Stomach smooth muscle (tissue), 2 donors: ENCODE measurements at regions not wholly inside any gene's neighbourhood (a gene's known extent, or its start where the extent isn't known, plus 50 kb on each side); places are given as distances from the start of the nearest gene placed in this dataset.
"Not testable (repeated sequence)": the region's sequence is repeated elsewhere in the genome, so short reads cannot be mapped to it uniquely, and the experiment has no call there.

Source experiments
- H3K27ac ChIP-seq: one replicate; pipeline ENCODE4 v1.7.0; 2013; ENCODE audit warnings: mild to moderate bottlenecking, low read length, inconsistent platforms
- H3K27me3 ChIP-seq, 2 donors: one replicate each; pipeline ENCODE4 v1.7.0; 2013; ENCODE audit warnings: low read length in 2 of 2; ENCODE audit not compliant: insufficient read depth in 2 of 2, control insufficient read depth in 1 of 2
- H3K36me3 ChIP-seq, 2 donors: one replicate each; pipeline ENCODE4 v1.7.0; 2013; ENCODE audit warnings: low read length in 2 of 2; ENCODE audit not compliant: control insufficient read depth in 2 of 2, insufficient read depth in 2 of 2
- H3K4me1 ChIP-seq: one replicate; pipeline ENCODE4 v1.7.0; 2013; ENCODE audit warnings: low read length; ENCODE audit not compliant: control insufficient read depth, insufficient read depth
- H3K4me3 ChIP-seq, 2 donors: one replicate each; pipeline ENCODE4 v1.7.0; 2013; ENCODE audit warnings: low read length in 2 of 2
- H3K9ac ChIP-seq, 2 donors: one replicate each; pipeline ENCODE4 v1.7.0; 2013; ENCODE audit warnings: low read length in 2 of 2, mild to moderate bottlenecking in 1 of 2
- H3K9me3 ChIP-seq, 2 donors: one replicate each; pipeline ENCODE4 v1.7.0; 2013; ENCODE audit warnings: low read length in 2 of 2; ENCODE audit not compliant: control insufficient read depth in 2 of 2
- donor health status: healthy.
- donor health status: Pancreatic carcinoma.

- H3K27ac ChIP-seq: no peak overlapping the region
- no peaks in the 10 kb centered on the region for H3K9me3 ChIP-seq
- no peaks in the 10 kb centered on the region for H3K27me3 ChIP-seq
- H3K36me3 ChIP-seq: no peaks in the 10 kb centered on the region
- no peaks in the 10 kb centered on the region for H3K4me1 ChIP-seq
- H3K9ac ChIP-seq: no peak overlapping the region
- H3K4me3 ChIP-seq: no peak overlapping the region
Measured at GRCh38 chr15:58312031-58312430, 119.8 kb upstream of the LIPC start.

GRCh38 chr15:58313304-58313703, 118.5 kb upstream of the LIPC start:
- H3K4me1 ChIP-seq: no peaks in the 10 kb centered on the region
- no peak overlapping the region for H3K4me3 ChIP-seq
- H3K27me3 ChIP-seq: no peaks in the 10 kb centered on the region
- no peak overlapping the region for H3K27ac ChIP-seq
- H3K9me3 ChIP-seq: no peaks in the 10 kb centered on the region
- no peak overlapping the region for H3K9ac ChIP-seq
- no peaks in the 10 kb centered on the region for H3K36me3 ChIP-seq

GRCh38 chr15:58313810-58314592, 117.8 kb upstream of the LIPC start:
- Histone ChIP-seq H3K27me3 (no peaks in the 10 kb centered on the region), H3K4me1 (no peaks in the 10 kb centered on the region), H3K9me3 (no peaks in the 10 kb centered on the region), H3K4me3 (no peak overlapping the region), H3K36me3 (no peaks in the 10 kb centered on the region), H3K27ac (no peak overlapping the region), H3K9ac (no peak overlapping the region)

GRCh38 chr15:58314593-58315216, 117.1 kb upstream of the LIPC start:
- H3K9me3 ChIP-seq: no peaks in the 10 kb centered on the region
- no peaks in the 10 kb centered on the region for H3K4me1 ChIP-seq
- H3K27ac ChIP-seq: no peak overlapping the region
- H3K27me3 ChIP-seq: no peaks in the 10 kb centered on the region
- no peak overlapping the region for H3K9ac ChIP-seq
- H3K4me3 ChIP-seq: no peak overlapping the region
- no peaks in the 10 kb centered on the region for H3K36me3 ChIP-seq

GRCh38 chr15:58318517-58318916, 113.3 kb upstream of the LIPC start:
- H3K27ac ChIP-seq: no peak overlapping the region
- no peaks in the 10 kb centered on the region for H3K9me3 ChIP-seq
- H3K36me3 ChIP-seq: no peaks in the 10 kb centered on the region
- H3K4me3 ChIP-seq: no peak overlapping the region
- H3K27me3 ChIP-seq: no peaks in the 10 kb centered on the region
- H3K9ac ChIP-seq: no peak overlapping the region
- H3K4me1 ChIP-seq: no peaks in the 10 kb centered on the region

- no peaks in the 10 kb centered on the region for H3K4me1 ChIP-seq
- no peak overlapping the region for H3K27ac ChIP-seq
- H3K9me3 ChIP-seq: no peaks in the 10 kb centered on the region
- no peak overlapping the region for H3K4me3 ChIP-seq
- H3K9ac ChIP-seq: no peak overlapping the region
- no peaks in the 10 kb centered on the region for H3K36me3 ChIP-seq
- H3K27me3 ChIP-seq: no peaks in the 10 kb centered on the region
Measured at GRCh38 chr15:58321034-58321433, 110.8 kb upstream of the LIPC start.

GRCh38 chr15:58322253-58322652, 109.5 kb upstream of the LIPC start:
- Histone ChIP-seq H3K4me3 (no peak overlapping the region), H3K27me3 (no peaks in the 10 kb centered on the region), H3K9me3 (no peaks in the 10 kb centered on the region), H3K4me1 (no peaks in the 10 kb centered on the region), H3K36me3 (no peaks in the 10 kb centered on the region), H3K27ac (no peak overlapping the region), H3K9ac (no peak overlapping the region)

GRCh38 chr15:58323321-58323720, 108.5 kb upstream of the LIPC start:
- H3K36me3 ChIP-seq, H3K27me3 ChIP-seq, H3K4me1 ChIP-seq, H3K9me3 ChIP-seq, H3K9ac ChIP-seq, H3K27ac ChIP-seq, H3K4me3 ChIP-seq: not testable (repeated sequence)

GRCh38 chr15:58324533-58324932, 107.3 kb upstream of the LIPC start:
- Histone ChIP-seq H3K4me1 (no peaks in the 10 kb centered on the region), H3K9ac (no peak overlapping the region), H3K36me3 (no peaks in the 10 kb centered on the region), H3K9me3 (no peaks in the 10 kb centered on the region), H3K27me3 (no peaks in the 10 kb centered on the region), H3K4me3 (no peak overlapping the region), H3K27ac (no peak overlapping the region)

- H3K27ac ChIP-seq: no peak overlapping the region
- no peaks in the 10 kb centered on the region for H3K27me3 ChIP-seq
- H3K36me3 ChIP-seq: no peaks in the 10 kb centered on the region
- no peak overlapping the region for H3K4me3 ChIP-seq
- H3K9me3 ChIP-seq: no peaks in the 10 kb centered on the region
- H3K4me1 ChIP-seq: peaks cover 23% of the 10 kb centered on the region
- no peak overlapping the region for H3K9ac ChIP-seq
Measured at GRCh38 chr15:58327958-58328357, 103.8 kb upstream of the LIPC start.

- Histone ChIP-seq H3K4me3 (no peak overlapping the region), H3K9ac (no peak overlapping the region), H3K27me3 (no peaks in the 10 kb centered on the region), H3K4me1 (peaks cover 28% of the 10 kb centered on the region), H3K9me3 (no peaks in the 10 kb centered on the region), H3K27ac (no peak overlapping the region), H3K36me3 (no peaks in the 10 kb centered on the region)
Measured at GRCh38 chr15:58329211-58329610, 102.6 kb upstream of the LIPC start.
